ENCODE measurements at regions not wholly inside any gene's neighbourhood (a gene's known extent, or its start where the extent isn't known, plus 50 kb on each side); places are given as distances from the start of the nearest gene placed in this dataset.

DNA sequence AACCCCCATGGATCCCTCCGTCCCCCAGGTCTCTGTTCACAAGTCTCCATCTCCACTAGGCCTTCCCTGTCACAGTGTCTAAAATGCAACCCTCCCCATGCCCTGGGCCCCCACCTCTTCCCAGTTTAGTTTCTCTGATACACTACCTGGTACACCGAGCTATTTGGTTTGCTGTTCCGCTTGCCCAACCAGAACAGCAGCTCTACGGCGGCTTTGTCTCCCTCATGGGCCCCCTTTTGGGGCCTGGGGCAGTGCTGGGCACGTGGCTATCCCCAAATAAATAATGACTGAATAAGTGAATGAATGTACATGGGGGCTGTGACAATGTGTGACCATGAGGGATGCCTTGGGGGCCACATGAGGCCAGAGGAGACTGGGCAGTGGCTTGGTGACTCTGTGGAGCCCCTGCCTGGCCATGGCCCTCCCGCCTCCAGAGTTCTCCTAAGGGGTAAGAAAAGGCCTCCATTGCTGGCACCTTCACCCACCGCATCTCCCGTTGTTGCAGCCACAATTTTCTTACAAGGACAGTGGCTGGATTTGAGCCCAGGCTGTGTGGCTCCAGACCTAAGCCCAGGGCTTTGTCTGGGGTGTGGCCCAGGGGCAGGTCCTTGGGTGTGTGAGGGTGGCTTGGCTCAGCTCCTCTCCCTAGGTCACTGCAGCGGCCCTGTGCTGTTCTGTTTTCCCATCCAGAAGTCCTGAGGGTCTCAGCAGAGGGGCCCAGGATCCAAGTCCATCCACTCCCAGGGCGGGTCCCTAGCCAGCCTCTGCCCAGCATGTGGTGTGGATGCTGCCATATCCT lies 408.5 kb upstream of the SULF2 start:
- ChIA-PET POLR2A (no interaction called here), CTCF (ENCODE audit: low intra/inter-chr PET ratio, low total read pairs) (no interaction called here)
- BruUV-seq (replicated peaks), result no TSS peak
- Histone ChIP-seq H3K36me3 (replicated peaks in 1 of 2; ENCODE audit: control insufficient read depth in 1 of 2, insufficient read depth in 2 of 2, low read length in 2 of 2) (no peaks in the 10 kb centered on the region), H2AFZ (ENCODE audit: low read length) (no peak overlapping the region), H3K9me3 (ENCODE audit: low read length) (no peaks in the 10 kb centered on the region), H3K27me3 (ENCODE audit: control insufficient read depth in 1 of 2, insufficient read depth in 2 of 2, low read length in 2 of 2) (peaks cover 1 to 3% of the 10 kb centered on the region in 2 experiments; a peak in 2 of 5 replicates), H3K27ac (ENCODE audit: extremely low read length, insufficient read depth, low read length) (no peak overlapping the region), H3K4me3 (replicated peaks in 1 of 3; ENCODE audit: insufficient read depth in 1 of 3, low read depth in 2 of 3, low read length in 3 of 3) (no peak overlapping the region), H4K20me1 (ENCODE audit: insufficient read depth, low read length) (no peaks in the 10 kb centered on the region), H3K4me2 (ENCODE audit: low read depth, low read length) (no peak overlapping the region), H3K4me1 (ENCODE audit: insufficient read depth, low read length) (peaks cover 13% of the 10 kb centered on the region), H3K9ac (ENCODE audit: insufficient read depth, low read depth, low read length) (no peak overlapping the region), H3K79me2 (ENCODE audit: insufficient read depth, low read length) (no peaks in the 10 kb centered on the region)
- DNase-seq (ENCODE audit: low spot score), result no peak
- no peak for ATAC-seq
- in situ Hi-C loops (cut with HindIII; ENCODE audit: extremely low pct_ligation_motif_present, low pct_unique_long_range_greater_than_20kb), result no loop called here
- FAIRE-seq, result no peak
- intact Hi-C loops (cut with micrococcal nuclease; ENCODE audit: unreplicated experiment), result no loop called here
- no peak for TF ChIP-seq AHR (CRISPR knock-in tag; IDR thresholded peaks at IDR 0.05)
- 37% methylated on average over 8 of the region's 11 CpGs for WGBS (ENCODE audit: low lambda C conversion rate)

DNA sequence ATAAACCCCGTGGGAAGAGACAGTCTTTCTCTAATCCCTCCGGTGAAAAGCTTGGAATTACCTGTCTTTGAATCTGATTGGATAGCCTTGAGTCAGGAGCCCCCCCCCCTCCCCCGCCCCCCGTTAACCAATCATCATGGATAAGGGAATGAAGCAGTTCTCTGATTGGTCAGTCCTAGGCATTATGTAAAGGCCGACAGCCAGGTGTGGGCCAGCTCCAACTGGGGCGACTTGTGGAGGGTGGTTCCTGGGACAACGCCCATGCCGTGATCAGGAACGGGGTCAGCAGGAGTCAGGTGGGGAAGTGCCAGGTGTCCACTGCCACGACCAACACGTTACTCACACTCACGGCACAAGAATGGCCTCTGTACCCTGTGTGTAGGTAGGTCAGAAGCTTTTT lies 406.8 kb upstream of the SULF2 start:
- no peaks in the 10 kb centered on the region for H3K79me2 ChIP-seq (ENCODE audit: insufficient read depth, low read length)
- peaks cover 1 to 3% of the 10 kb centered on the region in 2 experiments; a peak in 2 of 5 replicates for H3K27me3 ChIP-seq (ENCODE audit: control insufficient read depth in 1 of 2, insufficient read depth in 2 of 2, low read length in 2 of 2)
- no peaks in the 10 kb centered on the region for H4K20me1 ChIP-seq (ENCODE audit: insufficient read depth, low read length)
- 45% methylated on average over 12 of the region's 12 CpGs for WGBS (ENCODE audit: low lambda C conversion rate)
- in situ Hi-C loops (cut with HindIII; ENCODE audit: extremely low pct_ligation_motif_present, low pct_unique_long_range_greater_than_20kb), result no loop called here
- ATAC-seq (no peak), DNase-seq (ENCODE audit: low spot score) (no peak), FAIRE-seq (no peak)
- no peak overlapping the region for H2AFZ ChIP-seq (ENCODE audit: low read length)
- no peaks in the 10 kb centered on the region for H3K9me3 ChIP-seq (ENCODE audit: low read length)
- H3K4me3 ChIP-seq (replicated peaks in 1 of 3; ENCODE audit: insufficient read depth in 1 of 3, low read depth in 2 of 3, low read length in 3 of 3), result no peak overlapping the region
- peaks cover 13% of the 10 kb centered on the region for H3K4me1 ChIP-seq (ENCODE audit: insufficient read depth, low read length)
- no peak overlapping the region for H3K9ac ChIP-seq (ENCODE audit: insufficient read depth, low read depth, low read length)
- CTCF ChIA-PET (ENCODE audit: low intra/inter-chr PET ratio, low total read pairs), result no interaction called here
- no peak overlapping the region for H3K27ac ChIP-seq (ENCODE audit: extremely low read length, insufficient read depth, low read length)
- no TSS peak for BruUV-seq (replicated peaks)
- H3K36me3 ChIP-seq (replicated peaks in 1 of 2; ENCODE audit: control insufficient read depth in 1 of 2, insufficient read depth in 2 of 2, low read length in 2 of 2), result no peaks in the 10 kb centered on the region
- intact Hi-C loops (cut with micrococcal nuclease; ENCODE audit: unreplicated experiment), result no loop called here
- H3K4me2 ChIP-seq (ENCODE audit: low read depth, low read length), result no peak overlapping the region
- POLR2A ChIA-PET, result no interaction called here
- TF ChIP-seq ATF1 (CRISPR knock-in tag; IDR thresholded peaks at IDR 0.05) (no peak), HDAC2 (CRISPR knock-in tag; IDR thresholded peaks at IDR 0.05) (no peak), ZNF274 (CRISPR knock-in tag; IDR thresholded peaks at IDR 0.05) (no peak), ZNF225 (CRISPR knock-in tag; IDR thresholded peaks at IDR 0.05) (no peak), ZSCAN21 (CRISPR knock-in tag; IDR thresholded peaks at IDR 0.05; ENCODE audit: borderline replicate concordance) (no peak), NR2F6 (IDR thresholded peaks at IDR 0.05) (no peak), NR2F6 (CRISPR knock-in tag; IDR thresholded peaks at IDR 0.05) (no peak), CHCHD3 (CRISPR knock-in tag; IDR thresholded peaks at IDR 0.05) (no peak), ETV5 (CRISPR knock-in tag; IDR thresholded peaks at IDR 0.05; ENCODE audit: borderline replicate concordance) (no peak), ZNF264 (CRISPR knock-in tag; IDR thresholded peaks at IDR 0.05) (no peak)
- TF ChIP-seq, protein P1, sequence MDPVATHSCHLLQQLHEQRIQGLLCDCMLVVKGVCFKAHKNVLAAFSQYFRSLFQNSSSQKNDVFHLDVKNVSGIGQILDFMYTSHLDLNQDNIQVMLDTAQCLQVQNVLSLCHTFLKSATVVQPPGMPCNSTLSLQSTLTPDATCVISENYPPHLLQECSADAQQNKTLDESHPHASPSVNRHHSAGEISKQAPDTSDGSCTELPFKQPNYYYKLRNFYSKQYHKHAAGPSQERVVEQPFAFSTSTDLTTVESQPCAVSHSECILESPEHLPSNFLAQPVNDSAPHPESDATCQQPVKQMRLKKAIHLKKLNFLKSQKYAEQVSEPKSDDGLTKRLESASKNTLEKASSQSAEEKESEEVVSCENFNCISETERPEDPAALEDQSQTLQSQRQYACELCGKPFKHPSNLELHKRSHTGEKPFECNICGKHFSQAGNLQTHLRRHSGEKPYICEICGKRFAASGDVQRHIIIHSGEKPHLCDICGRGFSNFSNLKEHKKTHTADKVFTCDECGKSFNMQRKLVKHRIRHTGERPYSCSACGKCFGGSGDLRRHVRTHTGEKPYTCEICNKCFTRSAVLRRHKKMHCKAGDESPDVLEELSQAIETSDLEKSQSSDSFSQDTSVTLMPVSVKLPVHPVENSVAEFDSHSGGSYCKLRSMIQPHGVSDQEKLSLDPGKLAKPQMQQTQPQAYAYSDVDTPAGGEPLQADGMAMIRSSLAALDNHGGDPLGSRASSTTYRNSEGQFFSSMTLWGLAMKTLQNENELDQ (CRISPR knock-in tag; IDR thresholded peaks at IDR 0.05; ENCODE audit: borderline replicate concordance), result no peak
- TF ChIP-seq, protein P2, sequence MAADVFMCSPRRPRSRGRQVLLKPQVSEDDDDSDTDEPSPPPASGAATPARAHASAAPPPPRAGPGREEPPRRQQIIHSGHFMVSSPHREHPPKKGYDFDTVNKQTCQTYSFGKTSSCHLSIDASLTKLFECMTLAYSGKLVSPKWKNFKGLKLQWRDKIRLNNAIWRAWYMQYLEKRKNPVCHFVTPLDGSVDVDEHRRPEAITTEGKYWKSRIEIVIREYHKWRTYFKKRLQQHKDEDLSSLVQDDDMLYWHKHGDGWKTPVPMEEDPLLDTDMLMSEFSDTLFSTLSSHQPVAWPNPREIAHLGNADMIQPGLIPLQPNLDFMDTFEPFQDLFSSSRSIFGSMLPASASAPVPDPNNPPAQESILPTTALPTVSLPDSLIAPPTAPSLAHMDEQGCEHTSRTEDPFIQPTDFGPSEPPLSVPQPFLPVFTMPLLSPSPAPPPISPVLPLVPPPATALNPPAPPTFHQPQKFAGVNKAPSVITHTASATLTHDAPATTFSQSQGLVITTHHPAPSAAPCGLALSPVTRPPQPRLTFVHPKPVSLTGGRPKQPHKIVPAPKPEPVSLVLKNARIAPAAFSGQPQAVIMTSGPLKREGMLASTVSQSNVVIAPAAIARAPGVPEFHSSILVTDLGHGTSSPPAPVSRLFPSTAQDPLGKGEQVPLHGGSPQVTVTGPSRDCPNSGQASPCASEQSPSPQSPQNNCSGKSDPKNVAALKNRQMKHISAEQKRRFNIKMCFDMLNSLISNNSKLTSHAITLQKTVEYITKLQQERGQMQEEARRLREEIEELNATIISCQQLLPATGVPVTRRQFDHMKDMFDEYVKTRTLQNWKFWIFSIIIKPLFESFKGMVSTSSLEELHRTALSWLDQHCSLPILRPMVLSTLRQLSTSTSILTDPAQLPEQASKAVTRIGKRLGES (CRISPR knock-in tag; IDR thresholded peaks at IDR 0.05; ENCODE audit: borderline replicate concordance), result no peak
- TF ChIP-seq, protein P3, sequence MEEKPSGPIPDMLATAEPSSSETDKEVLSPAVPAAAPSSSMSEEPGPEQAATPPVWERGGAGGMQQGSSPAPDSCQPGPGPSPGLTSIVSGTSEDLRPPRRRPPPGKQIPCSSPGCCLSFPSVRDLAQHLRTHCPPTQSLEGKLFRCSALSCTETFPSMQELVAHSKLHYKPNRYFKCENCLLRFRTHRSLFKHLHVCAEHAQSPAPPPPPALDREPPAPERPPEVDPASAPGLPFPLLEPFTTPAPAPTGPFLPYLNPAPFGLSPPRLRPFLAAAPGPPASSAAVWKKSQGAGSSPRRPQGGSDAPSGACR (CRISPR knock-in tag; IDR thresholded peaks at IDR 0.05), result no peak
